Testis (tissue), 2 donors: ENCODE measurements at regions not wholly inside any gene's neighbourhood (a gene's known extent, or its start where the extent isn't known, plus 50 kb on each side); places are given as distances from the start of the nearest gene placed in this dataset.

Source experiments
- POLR2A ChIP-seq: fragments of 450-650 bp; IDR thresholded peaks from one replicate; pipeline ENCODE4 v1.6.1; 2017; ENCODE audit warnings: antibody characterized with exemption, mild to moderate bottlenecking, moderate library complexity
- TF ChIP-seq, protein P1 (sequence below), 3 experiments: fragments of 450-650 bp in 2 of 3; fragments of 200-600 bp in 1 of 3; sonication (generic) in 1 of 3; IDR thresholded peaks; one replicate each; pipeline ENCODE4 v1.5.1; 2016 to 2019; ENCODE audit warnings: antibody characterized with exemption in 3 of 3, mild to moderate bottlenecking in 2 of 3, moderate library complexity in 1 of 3

DNA sequence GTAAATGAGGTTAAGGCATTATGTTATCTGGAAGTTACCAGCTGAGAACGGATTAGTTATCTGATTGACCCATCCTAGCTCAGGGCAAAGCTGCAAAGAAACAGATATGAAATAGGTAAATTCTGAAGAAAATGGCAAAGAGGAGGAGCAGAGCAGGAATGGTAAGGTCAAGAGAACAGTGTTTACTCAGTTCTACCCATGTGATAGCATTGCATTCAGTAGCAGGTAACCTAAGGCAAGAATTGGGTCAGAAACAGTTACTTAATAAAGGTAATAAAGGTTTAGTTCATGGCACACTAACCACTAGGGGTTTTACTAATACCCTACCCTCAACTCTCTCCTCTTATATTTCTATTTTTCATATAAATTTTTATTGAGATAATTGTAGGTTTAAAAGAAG is 224.8 kb downstream of the ASCL1 start:
- TF ChIP-seq, protein P1, sequence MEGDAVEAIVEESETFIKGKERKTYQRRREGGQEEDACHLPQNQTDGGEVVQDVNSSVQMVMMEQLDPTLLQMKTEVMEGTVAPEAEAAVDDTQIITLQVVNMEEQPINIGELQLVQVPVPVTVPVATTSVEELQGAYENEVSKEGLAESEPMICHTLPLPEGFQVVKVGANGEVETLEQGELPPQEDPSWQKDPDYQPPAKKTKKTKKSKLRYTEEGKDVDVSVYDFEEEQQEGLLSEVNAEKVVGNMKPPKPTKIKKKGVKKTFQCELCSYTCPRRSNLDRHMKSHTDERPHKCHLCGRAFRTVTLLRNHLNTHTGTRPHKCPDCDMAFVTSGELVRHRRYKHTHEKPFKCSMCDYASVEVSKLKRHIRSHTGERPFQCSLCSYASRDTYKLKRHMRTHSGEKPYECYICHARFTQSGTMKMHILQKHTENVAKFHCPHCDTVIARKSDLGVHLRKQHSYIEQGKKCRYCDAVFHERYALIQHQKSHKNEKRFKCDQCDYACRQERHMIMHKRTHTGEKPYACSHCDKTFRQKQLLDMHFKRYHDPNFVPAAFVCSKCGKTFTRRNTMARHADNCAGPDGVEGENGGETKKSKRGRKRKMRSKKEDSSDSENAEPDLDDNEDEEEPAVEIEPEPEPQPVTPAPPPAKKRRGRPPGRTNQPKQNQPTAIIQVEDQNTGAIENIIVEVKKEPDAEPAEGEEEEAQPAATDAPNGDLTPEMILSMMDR (IDR thresholded peaks at IDR 0.05), result no peak
- no peak for TF ChIP-seq POLR2A
